H9 (cell line): ENCODE measurements at regions not wholly inside any gene's neighbourhood (a gene's known extent, or its start where the extent isn't known, plus 50 kb on each side); places are given as distances from the start of the nearest gene placed in this dataset.

Source experiments
- DNase-seq: peaks from one replicate; pipeline ENCODE4 v3.0.0-alpha.2; 2017
- H2AFZ ChIP-seq: one replicate; pipeline ENCODE4 v1.6.1; 2013; ENCODE audit warnings: mild to moderate bottlenecking, low read length, control low read depth, moderate library complexity
- H2AK5ac ChIP-seq: 2 replicates; pipeline ENCODE4 v1.6.1; 2013; ENCODE audit warnings: low read length, control low read depth, mixed read lengths; ENCODE audit not compliant: insufficient read length
- H2BK120ac ChIP-seq: one replicate; pipeline ENCODE4 v1.6.1; 2013; ENCODE audit warnings: low read depth, mild to moderate bottlenecking, low read length, control low read depth, inconsistent platforms; ENCODE audit not compliant: poor library complexity, severe bottlenecking
- H2BK12ac ChIP-seq: 2 replicates; pipeline ENCODE4 v1.6.1; 2013; ENCODE audit warnings: low read length, control low read depth, mixed read lengths, low read depth; ENCODE audit not compliant: insufficient read length
- H2BK15ac ChIP-seq: 2 replicates; pipeline ENCODE4 v1.6.1; 2013; ENCODE audit warnings: low read depth, low read length, control low read depth
- H2BK20ac ChIP-seq: one replicate; pipeline ENCODE4 v1.6.1; 2013; ENCODE audit warnings: low read depth, mild to moderate bottlenecking, low read length, control low read depth, inconsistent platforms; ENCODE audit not compliant: poor library complexity, severe bottlenecking
- H2BK5ac ChIP-seq: 2 replicates; pipeline ENCODE4 v1.6.1; 2013; ENCODE audit warnings: low read length, control low read depth, mixed read lengths; ENCODE audit not compliant: insufficient read length
- H3K14ac ChIP-seq: 2 replicates; pipeline ENCODE4 v1.6.1; 2013; ENCODE audit warnings: low read length, control low read depth; ENCODE audit not compliant: insufficient read depth
- H3K18ac ChIP-seq: 2 replicates; pipeline ENCODE4 v1.6.1; 2013; ENCODE audit warnings: low read depth, mild to moderate bottlenecking, mixed read lengths, low read length, control low read depth; ENCODE audit not compliant: insufficient read length
- H3K23ac ChIP-seq: 2 replicates; pipeline ENCODE4 v1.6.1; 2013; ENCODE audit warnings: low read length, control low read depth, mixed read lengths, low read depth; ENCODE audit not compliant: insufficient read length
- H3K23me2 ChIP-seq: 2 replicates; pipeline ENCODE4 v1.6.1; 2013; ENCODE audit warnings: low read depth, mild to moderate bottlenecking, mixed read lengths, low read length, control low read depth; ENCODE audit not compliant: insufficient read length, poor library complexity, severe bottlenecking
- H3K27ac ChIP-seq: 2 replicates; pipeline ENCODE4 v1.5.1; 2013; ENCODE audit warnings: low read length, control low read depth, mixed read lengths, low read depth; ENCODE audit not compliant: insufficient read length
- H3K27me3 ChIP-seq: 2 replicates; pipeline ENCODE4 v1.6.1; 2013; ENCODE audit warnings: low read length, control low read depth, inconsistent platforms; ENCODE audit not compliant: insufficient read depth
- H3K4ac ChIP-seq: 2 replicates; pipeline ENCODE4 v1.6.1; 2013; ENCODE audit warnings: low read depth, mild to moderate bottlenecking, control low read depth, inconsistent platforms, low read length, moderate library complexity
- H3K4me1 ChIP-seq: 2 replicates; pipeline ENCODE4 v1.6.1; 2013; ENCODE audit warnings: low read length, control low read depth, inconsistent platforms; ENCODE audit not compliant: insufficient read depth
- H3K4me2 ChIP-seq: 2 replicates; pipeline ENCODE4 v1.6.1; 2013; ENCODE audit warnings: low read length, control low read depth, mixed read lengths; ENCODE audit not compliant: insufficient read length, insufficient read depth
- H3K56ac ChIP-seq: 2 replicates; pipeline ENCODE4 v1.6.1; 2013; ENCODE audit warnings: low read depth, mild to moderate bottlenecking, mixed read lengths, low read length, control low read depth; ENCODE audit not compliant: insufficient read length
- H3K79me1 ChIP-seq: 2 replicates; pipeline ENCODE4 v1.6.1; 2013; ENCODE audit warnings: low read depth, mild to moderate bottlenecking, moderate library complexity, low read length, control low read depth, inconsistent platforms; ENCODE audit not compliant: insufficient read depth, poor library complexity, severe bottlenecking
- H3K79me2 ChIP-seq: 2 replicates; pipeline ENCODE4 v1.6.1; 2013; ENCODE audit warnings: low read length, control low read depth, inconsistent platforms; ENCODE audit not compliant: insufficient read depth
- H3K9ac ChIP-seq: 2 replicates; pipeline ENCODE4 v1.6.1; 2013; ENCODE audit warnings: low read length, control low read depth, mixed read lengths; ENCODE audit not compliant: insufficient read length; ENCODE audit errors: extremely low read depth
- H3K9me3 ChIP-seq: one replicate; pipeline ENCODE4 v1.6.1; 2013; ENCODE audit warnings: low read depth, low read length, inconsistent platforms; ENCODE audit not compliant: control insufficient read depth
- H3T11ph ChIP-seq: one replicate; pipeline ENCODE4 v1.6.1; 2013; ENCODE audit warnings: mild to moderate bottlenecking, low read length, control low read depth, inconsistent platforms
- H4K20me1 ChIP-seq: one replicate; pipeline ENCODE4 v1.6.1; 2013; ENCODE audit not compliant: control insufficient read depth, insufficient read length, insufficient read depth
- H4K5ac ChIP-seq: 2 replicates; pipeline ENCODE4 v1.6.1; 2013; ENCODE audit warnings: low read depth, mild to moderate bottlenecking, mixed read lengths, low read length, control low read depth; ENCODE audit not compliant: insufficient read length
- H4K8ac ChIP-seq: replicated peaks from 2 replicates; pipeline ENCODE4 v1.6.1; 2013; ENCODE audit warnings: low read length, control low read depth, mixed read lengths, low read depth; ENCODE audit not compliant: insufficient read length
- H4K91ac ChIP-seq: 2 replicates; pipeline ENCODE4 v1.6.1; 2013; ENCODE audit warnings: low read depth, mild to moderate bottlenecking, moderate library complexity, mixed read lengths, low read length, control low read depth; ENCODE audit not compliant: insufficient read length
- H3K27ac Mint-ChIP-seq, 3 experiments: 2 replicates in 2 of 3; 3 replicates in 1 of 3; pipeline ENCODE4 v1.8.0; 2020 to 2021; ENCODE audit warnings: mixed read lengths in 3 of 3, mild to moderate bottlenecking in 1 of 3, moderate library complexity in 1 of 3
- H3K27me3 Mint-ChIP-seq: 2 replicates; pipeline ENCODE4 v1.8.0; 2021; ENCODE audit warnings: low read depth, mild to moderate bottlenecking, moderate library complexity, mixed read lengths
- H3K36me3 Mint-ChIP-seq, 3 experiments: 2 replicates in 2 of 3; 3 replicates in 1 of 3; pipeline ENCODE4 v1.8.0; 2020 to 2021; ENCODE audit warnings: low read depth in 3 of 3, mixed read lengths in 3 of 3; ENCODE audit not compliant: insufficient read depth in 1 of 3
- H3K4me1 Mint-ChIP-seq, 2 experiments: 2 replicates each; pipeline ENCODE4 v1.8.0; 2020; ENCODE audit warnings: mixed read lengths in 2 of 2
- H3K4me3 Mint-ChIP-seq, 2 experiments: 2 replicates in 1 of 2; 3 replicates in 1 of 2; pipeline ENCODE4 v1.8.0; 2020 to 2021; ENCODE audit warnings: mild to moderate bottlenecking in 2 of 2, mixed read lengths in 2 of 2, moderate library complexity in 1 of 2
- H3K9me3 Mint-ChIP-seq, 2 experiments: 2 replicates in 1 of 2; 3 replicates in 1 of 2; pipeline ENCODE4 v1.8.0; 2020; ENCODE audit warnings: mild to moderate bottlenecking in 2 of 2, mixed read lengths in 2 of 2, moderate library complexity in 1 of 2
- CTCF ChIP-seq: fragments of 200-600 bp; sonication (generic); conservative IDR thresholded peaks from 3 replicates; pipeline ENCODE4 v1.8.0; 2021; ENCODE audit warnings: antibody characterized with exemption, mild to moderate bottlenecking
- WGBS: extraction: QIAGEN DNeasy Blood & Tissue Kit; methylation state at CpG from one replicate; pipeline ENCODE4 v1.1.7; 2013; ENCODE audit warnings: missing lambda C conversion rate, low lambda C conversion rate, mixed read lengths; ENCODE audit not compliant: insufficient read length; ENCODE audit errors: extremely low coverage; 5-methylcytosine and 5-hydroxymethylcytosine counted together

- H3K4me2 ChIP-seq = no peak overlapping the region
Measured at GRCh38 chrX:127138218-127138617, 318.7 kb downstream of the PRR32 start.

More at GRCh38 chrX:127138218-127138617, 318.7 kb downstream of the PRR32 start:
- Histone ChIP-seq H3K23me2 (no peaks in the 10 kb centered on the region), H2AFZ (no peak overlapping the region), H3T11ph (no peak overlapping the region), H4K5ac (no peak overlapping the region), H2BK20ac (no peak overlapping the region), H4K91ac (no peak overlapping the region), H2AK5ac (no peak overlapping the region), H3K4me1 (peaks cover 2% of the 10 kb centered on the region; the same call in 1 of the 2 replicates), H3K79me1 (no peaks in the 10 kb centered on the region), H2BK5ac (no peak overlapping the region), H4K8ac (no peak overlapping the region), H3K56ac (no peak overlapping the region), H3K9me3 (no peaks in the 10 kb centered on the region), H2BK120ac (no peak overlapping the region), H3K9ac (no peak overlapping the region), H3K27me3 (no peaks in the 10 kb centered on the region), H2BK15ac (no peak overlapping the region), H3K4ac (no peak overlapping the region), H2BK12ac (no peak overlapping the region), H3K23ac (no peak overlapping the region), H3K18ac (no peak overlapping the region), H3K14ac (no peak overlapping the region), H3K27ac (peak overlapping the region; percentile 63), H4K20me1 (no peaks in the 10 kb centered on the region), H3K79me2 (no peaks in the 10 kb centered on the region)
- whole genome bisulfite sequencing = no CpG with 5 or more reads among the region's 1 CpG
- Mint-ChIP-seq H3K4me3 (no peak overlapping the region), H3K9me3 (peaks cover 22 to 29% of the 10 kb centered on the region in 2 experiments), H3K36me3 (peaks cover 16 to 26% (median 18%) of the 10 kb centered on the region in 3 experiments; a peak in 6 of 7 replicates), H3K27me3 (no peaks in the 10 kb centered on the region), H3K4me1 (peaks cover 31 to 38% of the 10 kb centered on the region in 2 experiments), H3K27ac (peak overlapping the region in 2 of 3 experiments; percentile 81 to 95; a peak in 5 of 7 replicates)
- no peak for TF ChIP-seq CTCF
- DNase-seq = no peak
